HCT116 (cell line): ENCODE measurements at regions not wholly inside any gene's neighbourhood (a gene's known extent, or its start where the extent isn't known, plus 50 kb on each side); places are given as distances from the start of the nearest gene placed in this dataset.

Source experiments
- ATAC-seq: fragments of 200-7000 bp; cut with Tn5 transposase; 2 replicates; pipeline ENCODE4 v1.9.1; 2020; ENCODE audit warnings: mild to moderate bottlenecking, moderate library complexity
- BruUV-seq: library from RNA; stranded (reverse); fragments of 400-500 nt; replicated peaks from 2 replicates; lab custom pipeline; 2021; lab: Mats Ljungman, UMichigan
- CTCF ChIA-PET: fragments of 300-600 bp; sonication (Branson Sonifier 250); formaldehyde crosslinking; loops from one replicate; lab custom pipeline; 2021; ENCODE audit warnings: antibody characterized with exemption; lab: Charles Lee
- POLR2A ChIA-PET: fragments of 300-600, 350-600 bp; sonication (Branson Sonifier 250); formaldehyde crosslinking; loops from one replicate; lab custom pipeline; 2021; ENCODE audit warnings: antibody characterized with exemption; lab: Charles Lee
- RAD21 ChIA-PET, 2 experiments: fragments of 300-600 bp; sonication (Branson Sonifier 250); formaldehyde crosslinking; loops; one replicate each; lab custom pipeline; 2023; ENCODE audit warnings: low total read pairs in 2 of 2; ENCODE audit not compliant: uncharacterized antibody in 2 of 2, unreplicated experiment in 2 of 2, low non-redundant PET in 1 of 2; lab: Charles Lee
- DNase-seq: peaks from one replicate; pipeline ENCODE4 v3.0.0-alpha.2; 2010; ENCODE audit warnings: low read depth, low spot score
- H2AFZ ChIP-seq: fragments of 200-600 bp; shearing (Covaris generic), sonication (generic); 2 replicates; pipeline ENCODE4 v1.6.1; 2017; ENCODE audit warnings: low read depth, mixed run types, mixed read lengths, antibody characterized with exemption, low read length; ENCODE audit not compliant: poor library complexity, severe bottlenecking
- H3K27ac ChIP-seq: 2 replicates; pipeline ENCODE4 v1.5.1; 2012; ENCODE audit warnings: low read depth, low read length
- H3K27me3 ChIP-seq: fragments of 200-600 bp; sonication (generic); 2 replicates; pipeline ENCODE4 v1.6.1; 2016; ENCODE audit warnings: mixed run types, low read length, mixed read lengths; ENCODE audit not compliant: insufficient read depth
- H3K36me3 ChIP-seq, 2 experiments: fragments of 200-500 bp in 1 of 2; fragments of 200-600 bp in 1 of 2; sonication (Bioruptor generic) in 1 of 2; sonication (generic) in 1 of 2; 2 replicates each; pipeline versions ENCODE4 v1.5.1 to v1.6.1; 2014 to 2016; ENCODE audit warnings: low read length in 2 of 2, inconsistent platforms in 1 of 2, mixed read lengths in 1 of 2, mixed run types in 1 of 2; ENCODE audit not compliant: insufficient read depth in 2 of 2, control insufficient read depth in 1 of 2
- H3K4me1 ChIP-seq, 2 experiments: fragments of 200-600 bp in 1 of 2; sonication (generic) in 1 of 2; 2 replicates each; pipeline versions ENCODE4 v1.5.1 to v1.6.1; 2012 to 2017; ENCODE audit warnings: low read length in 2 of 2, inconsistent platforms in 1 of 2, mild to moderate bottlenecking in 1 of 2, mixed read lengths in 1 of 2, mixed run types in 1 of 2, moderate library complexity in 1 of 2; ENCODE audit not compliant: insufficient read depth in 2 of 2, control insufficient read depth in 1 of 2
- H3K4me2 ChIP-seq: fragments of 200-600 bp; sonication (generic); 2 replicates; pipeline ENCODE4 v1.6.1; 2017; ENCODE audit warnings: mixed run types, low read length, mixed read lengths
- H3K4me3 ChIP-seq, 2 experiments: fragments of 200-600 bp in 1 of 2; sonication (generic) in 1 of 2; replicated peaks in 1 of 2; 2 replicates each; pipeline ENCODE4 v1.5.1; 2011 to 2016; ENCODE audit warnings: low read length in 2 of 2, control low read depth in 1 of 2, low read depth in 1 of 2, mild to moderate bottlenecking in 1 of 2, mixed read lengths in 1 of 2, mixed run types in 1 of 2
- H3K79me2 ChIP-seq: fragments of 200-600 bp; sonication (generic); 2 replicates; pipeline ENCODE4 v1.6.1; 2017; ENCODE audit warnings: mild to moderate bottlenecking, mixed run types, low read length, moderate library complexity, mixed read lengths; ENCODE audit not compliant: insufficient read depth
- H3K9ac ChIP-seq: fragments of 200-600 bp; sonication (generic); 2 replicates; pipeline ENCODE4 v1.6.1; 2016; ENCODE audit warnings: low read length, mixed read lengths
- H3K9me2 ChIP-seq: fragments of 200-600 bp; sonication (generic), shearing (Covaris generic); 2 replicates; pipeline ENCODE4 v1.6.1; 2017; ENCODE audit warnings: mixed run types, mild to moderate bottlenecking, moderate library complexity; ENCODE audit not compliant: insufficient read depth
- H3K9me3 ChIP-seq, 2 experiments: fragments of 200-500 bp in 1 of 2; fragments of 200-600 bp in 1 of 2; sonication (Bioruptor generic) in 1 of 2; sonication (generic) in 1 of 2; 2 replicates each; pipeline ENCODE4 v1.6.1; 2014 to 2017; ENCODE audit warnings: low read length in 2 of 2, mixed read lengths in 2 of 2, inconsistent platforms in 1 of 2, low read depth in 1 of 2, mild to moderate bottlenecking in 1 of 2, mixed run types in 1 of 2, moderate library complexity in 1 of 2; ENCODE audit not compliant: control insufficient read depth in 1 of 2, insufficient read depth in 1 of 2
- H4K20me1 ChIP-seq: fragments of 200-600 bp; sonication (generic), shearing (Covaris generic); 2 replicates; pipeline ENCODE4 v1.6.1; 2017; ENCODE audit warnings: mixed run types, mild to moderate bottlenecking, moderate library complexity; ENCODE audit not compliant: insufficient read depth
- CBX3 ChIP-seq: IDR thresholded peaks from 2 replicates; pipeline ENCODE4 v1.6.1; 2012; ENCODE audit warnings: low read depth
- CEBPB ChIP-seq: IDR thresholded peaks from 2 replicates; pipeline ENCODE4 v1.6.1; 2012; ENCODE audit warnings: low read depth
- EGR1 ChIP-seq: IDR thresholded peaks from 2 replicates; pipeline ENCODE4 v1.6.1; 2012; ENCODE audit warnings: low read depth
- ELF1 ChIP-seq: IDR thresholded peaks from 2 replicates; pipeline ENCODE4 v1.6.1; 2012; ENCODE audit warnings: low read depth, borderline replicate concordance
- JUND ChIP-seq: IDR thresholded peaks from 2 replicates; pipeline ENCODE4 v1.6.1; 2012
- RAD21 ChIP-seq: IDR thresholded peaks from 2 replicates; pipeline ENCODE4 v1.6.1; 2012; ENCODE audit warnings: low read depth, mild to moderate bottlenecking
- SRF ChIP-seq: IDR thresholded peaks from 2 replicates; pipeline ENCODE4 v1.6.1; 2012; ENCODE audit warnings: low read depth
- TCF7L2 ChIP-seq: IDR thresholded peaks from 2 replicates; pipeline ENCODE4 v1.7.0; 2011; ENCODE audit warnings: borderline replicate concordance, inconsistent platforms; ENCODE audit not compliant: insufficient read depth, insufficient read length; ENCODE audit errors: extremely low read depth
- YY1 ChIP-seq: IDR thresholded peaks from 2 replicates; pipeline ENCODE4 v1.6.1; 2011; ENCODE audit warnings: low read length, low read depth, moderate library complexity, mild to moderate bottlenecking; ENCODE audit not compliant: insufficient replicate concordance; ENCODE audit errors: extremely low read depth
- ZFX ChIP-seq: fragments of 450-650 bp; IDR thresholded peaks from 2 replicates; pipeline ENCODE4 v1.6.1; 2017
- ZNF274 ChIP-seq: fragments of 200-500 bp; sonication (Bioruptor generic); IDR thresholded peaks from 2 replicates; pipeline ENCODE4 v1.6.1; 2014; ENCODE audit warnings: mild to moderate bottlenecking, low read depth, low read length, inconsistent platforms
- intact Hi-C: fragments of 100-400 bp; cut with micrococcal nuclease; formaldehyde crosslinking; loops from 2 replicates; pipeline ENCODE4 v1.10.0; 2022
- TF ChIP-seq, protein P1 (sequence below), 3 experiments: fragments of 200-600 bp in 1 of 3; sonication (generic) in 1 of 3; IDR thresholded peaks in 2 of 3; conservative IDR thresholded peaks in 1 of 3; 2 replicates each; pipeline ENCODE4 v1.5.1; 2012 to 2017; ENCODE audit warnings: low read depth in 2 of 3, low read length in 2 of 3, antibody characterized with exemption in 1 of 3, borderline replicate concordance in 1 of 3, control low read depth in 1 of 3, mild to moderate bottlenecking in 1 of 3, mixed read lengths in 1 of 3, mixed run types in 1 of 3, moderate library complexity in 1 of 3; ENCODE audit not compliant: insufficient read depth in 1 of 3
- TF ChIP-seq, protein P2 (sequence below): IDR thresholded peaks from 2 replicates; pipeline ENCODE4 v1.6.1; 2011; ENCODE audit warnings: mild to moderate bottlenecking, low read length, moderate library complexity; ENCODE audit not compliant: insufficient replicate concordance; ENCODE audit errors: extremely low read depth
- TF ChIP-seq, protein P3 (sequence below): IDR thresholded peaks from 2 replicates; pipeline ENCODE4 v1.6.1; 2012
- TF ChIP-seq, protein P4 (sequence below): IDR thresholded peaks from 2 replicates; pipeline ENCODE4 v1.6.1; 2012; ENCODE audit warnings: low read depth
- TF ChIP-seq, protein P5 (sequence below): IDR thresholded peaks from 2 replicates; pipeline ENCODE4 v1.6.1; 2012

DNA sequence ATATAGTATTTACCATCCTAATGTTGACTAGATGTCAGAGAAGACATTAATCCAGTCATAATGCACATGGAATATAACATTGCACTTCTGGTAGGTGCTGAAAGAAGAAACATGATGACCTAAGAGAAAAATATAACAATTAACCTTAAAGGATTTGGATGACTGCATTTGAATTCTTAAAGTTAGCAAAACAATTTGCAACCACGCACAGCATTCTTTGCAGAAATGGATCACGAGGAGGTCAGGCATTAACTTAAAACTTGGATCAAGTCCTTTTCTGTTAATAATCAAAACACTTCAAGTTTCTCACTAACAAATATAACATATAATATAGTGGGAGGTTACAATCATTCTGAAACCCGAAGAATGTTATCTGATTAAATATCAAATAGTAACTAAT, 525.0 kb upstream of the SLITRK6 start:
- H3K27me3 ChIP-seq: no peaks in the 10 kb centered on the region
- no peak for DNase-seq
- no peaks in the 10 kb centered on the region for H3K79me2 ChIP-seq
- H2AFZ ChIP-seq: no peak overlapping the region
- H3K4me1 ChIP-seq: no peaks in the 10 kb centered on the region
- H3K9me3 ChIP-seq: no peaks in the 10 kb centered on the region; a peak in 1 of 4 replicates
- intact Hi-C loops: no loop called here
- H3K9ac ChIP-seq: no peak overlapping the region
- H3K4me2 ChIP-seq: no peak overlapping the region
- no TSS peak for BruUV-seq
- H3K9me2 ChIP-seq: no peaks in the 10 kb centered on the region
- TF ChIP-seq, protein P1, sequence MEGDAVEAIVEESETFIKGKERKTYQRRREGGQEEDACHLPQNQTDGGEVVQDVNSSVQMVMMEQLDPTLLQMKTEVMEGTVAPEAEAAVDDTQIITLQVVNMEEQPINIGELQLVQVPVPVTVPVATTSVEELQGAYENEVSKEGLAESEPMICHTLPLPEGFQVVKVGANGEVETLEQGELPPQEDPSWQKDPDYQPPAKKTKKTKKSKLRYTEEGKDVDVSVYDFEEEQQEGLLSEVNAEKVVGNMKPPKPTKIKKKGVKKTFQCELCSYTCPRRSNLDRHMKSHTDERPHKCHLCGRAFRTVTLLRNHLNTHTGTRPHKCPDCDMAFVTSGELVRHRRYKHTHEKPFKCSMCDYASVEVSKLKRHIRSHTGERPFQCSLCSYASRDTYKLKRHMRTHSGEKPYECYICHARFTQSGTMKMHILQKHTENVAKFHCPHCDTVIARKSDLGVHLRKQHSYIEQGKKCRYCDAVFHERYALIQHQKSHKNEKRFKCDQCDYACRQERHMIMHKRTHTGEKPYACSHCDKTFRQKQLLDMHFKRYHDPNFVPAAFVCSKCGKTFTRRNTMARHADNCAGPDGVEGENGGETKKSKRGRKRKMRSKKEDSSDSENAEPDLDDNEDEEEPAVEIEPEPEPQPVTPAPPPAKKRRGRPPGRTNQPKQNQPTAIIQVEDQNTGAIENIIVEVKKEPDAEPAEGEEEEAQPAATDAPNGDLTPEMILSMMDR (IDR thresholded peaks at IDR 0.05 in 2 of 3, conservative IDR thresholded peaks at IDR 0.05 in 1 of 3; ENCODE audit: borderline replicate concordance in 1 of 3, insufficient read depth in 1 of 3, low read depth in 2 of 3, low read length in 2 of 3): no peak
- TF ChIP-seq CEBPB (no peak), SRF (no peak), RAD21 (no peak), ELF1 (no peak), JUND (no peak), CBX3 (no peak), TCF7L2 (no peak), YY1 (no peak), EGR1 (no peak), ZNF274 (no peak), ZFX (no peak)
- TF ChIP-seq, protein P2, sequence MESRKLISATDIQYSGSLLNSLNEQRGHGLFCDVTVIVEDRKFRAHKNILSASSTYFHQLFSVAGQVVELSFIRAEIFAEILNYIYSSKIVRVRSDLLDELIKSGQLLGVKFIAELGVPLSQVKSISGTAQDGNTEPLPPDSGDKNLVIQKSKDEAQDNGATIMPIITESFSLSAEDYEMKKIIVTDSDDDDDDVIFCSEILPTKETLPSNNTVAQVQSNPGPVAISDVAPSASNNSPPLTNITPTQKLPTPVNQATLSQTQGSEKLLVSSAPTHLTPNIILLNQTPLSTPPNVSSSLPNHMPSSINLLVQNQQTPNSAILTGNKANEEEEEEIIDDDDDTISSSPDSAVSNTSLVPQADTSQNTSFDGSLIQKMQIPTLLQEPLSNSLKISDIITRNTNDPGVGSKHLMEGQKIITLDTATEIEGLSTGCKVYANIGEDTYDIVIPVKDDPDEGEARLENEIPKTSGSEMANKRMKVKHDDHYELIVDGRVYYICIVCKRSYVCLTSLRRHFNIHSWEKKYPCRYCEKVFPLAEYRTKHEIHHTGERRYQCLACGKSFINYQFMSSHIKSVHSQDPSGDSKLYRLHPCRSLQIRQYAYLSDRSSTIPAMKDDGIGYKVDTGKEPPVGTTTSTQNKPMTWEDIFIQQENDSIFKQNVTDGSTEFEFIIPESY: no peak
- TF ChIP-seq, protein P3, sequence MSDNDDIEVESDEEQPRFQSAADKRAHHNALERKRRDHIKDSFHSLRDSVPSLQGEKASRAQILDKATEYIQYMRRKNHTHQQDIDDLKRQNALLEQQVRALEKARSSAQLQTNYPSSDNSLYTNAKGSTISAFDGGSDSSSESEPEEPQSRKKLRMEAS: no peak
- TF ChIP-seq, protein P4, sequence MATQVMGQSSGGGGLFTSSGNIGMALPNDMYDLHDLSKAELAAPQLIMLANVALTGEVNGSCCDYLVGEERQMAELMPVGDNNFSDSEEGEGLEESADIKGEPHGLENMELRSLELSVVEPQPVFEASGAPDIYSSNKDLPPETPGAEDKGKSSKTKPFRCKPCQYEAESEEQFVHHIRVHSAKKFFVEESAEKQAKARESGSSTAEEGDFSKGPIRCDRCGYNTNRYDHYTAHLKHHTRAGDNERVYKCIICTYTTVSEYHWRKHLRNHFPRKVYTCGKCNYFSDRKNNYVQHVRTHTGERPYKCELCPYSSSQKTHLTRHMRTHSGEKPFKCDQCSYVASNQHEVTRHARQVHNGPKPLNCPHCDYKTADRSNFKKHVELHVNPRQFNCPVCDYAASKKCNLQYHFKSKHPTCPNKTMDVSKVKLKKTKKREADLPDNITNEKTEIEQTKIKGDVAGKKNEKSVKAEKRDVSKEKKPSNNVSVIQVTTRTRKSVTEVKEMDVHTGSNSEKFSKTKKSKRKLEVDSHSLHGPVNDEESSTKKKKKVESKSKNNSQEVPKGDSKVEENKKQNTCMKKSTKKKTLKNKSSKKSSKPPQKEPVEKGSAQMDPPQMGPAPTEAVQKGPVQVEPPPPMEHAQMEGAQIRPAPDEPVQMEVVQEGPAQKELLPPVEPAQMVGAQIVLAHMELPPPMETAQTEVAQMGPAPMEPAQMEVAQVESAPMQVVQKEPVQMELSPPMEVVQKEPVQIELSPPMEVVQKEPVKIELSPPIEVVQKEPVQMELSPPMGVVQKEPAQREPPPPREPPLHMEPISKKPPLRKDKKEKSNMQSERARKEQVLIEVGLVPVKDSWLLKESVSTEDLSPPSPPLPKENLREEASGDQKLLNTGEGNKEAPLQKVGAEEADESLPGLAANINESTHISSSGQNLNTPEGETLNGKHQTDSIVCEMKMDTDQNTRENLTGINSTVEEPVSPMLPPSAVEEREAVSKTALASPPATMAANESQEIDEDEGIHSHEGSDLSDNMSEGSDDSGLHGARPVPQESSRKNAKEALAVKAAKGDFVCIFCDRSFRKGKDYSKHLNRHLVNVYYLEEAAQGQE: no peak
- TF ChIP-seq, protein P5, sequence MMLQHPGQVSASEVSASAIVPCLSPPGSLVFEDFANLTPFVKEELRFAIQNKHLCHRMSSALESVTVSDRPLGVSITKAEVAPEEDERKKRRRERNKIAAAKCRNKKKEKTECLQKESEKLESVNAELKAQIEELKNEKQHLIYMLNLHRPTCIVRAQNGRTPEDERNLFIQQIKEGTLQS: no peak
- ChIA-PET POLR2A (no interaction called here), RAD21 (no interaction called here), CTCF (no interaction called here)
- H3K36me3 ChIP-seq: no peaks in the 10 kb centered on the region
- no peaks in the 10 kb centered on the region for H4K20me1 ChIP-seq
- H3K4me3 ChIP-seq: no peak overlapping the region
- no peak for ATAC-seq
- H3K27ac ChIP-seq: no peak overlapping the region
